ENCODE measurements at regions not wholly inside any gene's neighbourhood (a gene's known extent, or its start where the extent isn't known, plus 50 kb on each side); places are given as distances from the start of the nearest gene placed in this dataset.
A peak's percentile ranks its signal among the peaks of the same experiment; 100 is the strongest.

DNA sequence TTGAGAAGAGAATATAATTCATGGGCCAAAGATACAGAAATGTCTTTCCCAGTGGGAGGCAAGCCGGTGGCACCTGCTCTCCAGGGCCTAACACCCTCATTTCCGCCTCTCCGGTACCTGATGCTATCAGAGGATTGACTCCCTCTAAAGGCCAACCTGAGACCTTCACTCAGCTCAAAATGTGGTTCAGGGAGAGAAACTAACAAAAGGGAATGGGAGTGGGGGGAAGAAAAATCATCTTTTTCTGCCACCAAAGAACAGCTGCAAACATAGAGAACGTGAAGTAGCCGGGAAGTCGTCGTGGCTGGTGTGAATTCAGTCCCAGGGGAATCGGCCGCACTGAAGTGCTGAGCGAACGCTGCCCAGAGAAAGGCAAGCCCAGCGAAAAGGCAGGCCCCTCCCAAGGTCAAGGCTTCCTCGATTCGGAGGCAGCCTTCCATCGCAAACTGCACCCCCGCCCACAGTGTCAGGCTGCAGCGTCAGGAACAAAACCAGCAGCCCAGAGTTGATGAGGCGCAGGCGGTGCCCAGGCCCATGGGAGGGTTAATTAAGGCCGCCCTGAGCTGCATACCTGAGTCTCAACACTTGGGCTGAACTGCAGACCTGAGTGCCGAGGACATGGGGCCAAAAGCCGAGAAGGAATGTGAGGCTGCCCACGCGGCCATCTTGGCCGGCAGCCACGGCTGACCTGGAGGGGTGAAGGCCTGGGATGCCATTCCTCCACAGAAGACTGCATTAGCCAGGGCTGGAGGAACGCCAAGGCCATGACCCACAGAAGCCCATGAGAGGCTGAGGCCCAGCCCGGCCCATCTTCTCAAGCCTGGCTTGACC lies 160.2 kb downstream of the PSMG1 start:
- no peak for DNase-seq

DNA sequence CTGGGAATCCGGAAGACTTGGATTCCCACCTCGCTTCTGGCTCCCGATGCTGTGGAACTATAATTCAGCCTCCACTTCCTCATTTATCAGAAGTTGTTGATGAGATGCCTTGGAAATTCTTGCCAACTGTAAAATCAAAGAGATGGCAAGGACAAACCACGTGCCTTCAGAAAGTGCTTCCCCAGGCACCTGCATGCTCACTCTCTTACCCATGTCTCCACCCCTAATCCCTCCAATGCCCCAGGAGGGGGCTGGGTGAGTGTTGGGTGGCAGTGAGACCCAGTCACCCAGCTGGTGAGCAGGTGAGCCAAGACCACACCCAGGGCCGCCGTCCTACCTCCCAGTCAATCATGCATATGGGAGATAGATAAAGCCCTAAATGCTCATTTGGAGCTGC lies 160.8 kb downstream of the PSMG1 start:
- no peak for DNase-seq

DNA sequence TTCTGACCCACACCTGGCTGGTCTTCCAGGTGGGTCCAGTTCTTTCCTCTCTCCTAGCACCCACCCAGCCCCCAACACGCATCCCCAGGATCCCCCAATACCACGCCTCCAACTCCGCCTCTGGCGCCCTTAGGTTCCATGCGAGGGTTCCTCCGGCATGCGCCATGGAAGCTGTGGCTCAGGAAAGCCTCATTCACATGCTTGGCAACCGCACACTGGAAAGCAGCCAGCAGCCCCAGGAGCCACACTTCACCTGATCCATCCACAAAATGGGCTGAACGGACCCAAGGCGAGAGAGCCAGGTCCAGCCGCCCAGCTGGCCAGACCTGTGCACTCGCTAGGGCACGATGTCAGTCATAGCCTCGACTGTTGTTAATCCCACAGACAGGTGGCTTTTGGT lies 161.2 kb downstream of the PSMG1 start:
- no peak for DNase-seq

DNA sequence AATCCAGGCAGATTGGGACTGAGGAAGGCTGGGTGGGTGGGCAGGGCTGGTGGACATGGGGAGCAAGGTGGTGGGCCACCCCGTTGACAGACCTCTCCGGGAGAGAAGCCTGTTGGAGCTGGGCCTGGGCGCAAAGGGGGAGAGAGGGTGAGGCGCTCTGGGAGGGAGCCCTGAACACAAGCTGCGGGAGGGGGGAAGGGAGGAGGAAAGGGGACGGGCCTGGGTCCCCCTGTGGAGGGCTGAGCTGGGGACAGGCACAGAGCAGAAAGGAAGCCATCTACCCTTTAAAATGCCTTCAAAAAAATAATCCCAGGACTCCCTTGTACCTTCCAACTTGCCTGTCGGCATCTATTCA lies 161.8 kb downstream of the PSMG1 start:
- DNase-seq: no peak

DNA sequence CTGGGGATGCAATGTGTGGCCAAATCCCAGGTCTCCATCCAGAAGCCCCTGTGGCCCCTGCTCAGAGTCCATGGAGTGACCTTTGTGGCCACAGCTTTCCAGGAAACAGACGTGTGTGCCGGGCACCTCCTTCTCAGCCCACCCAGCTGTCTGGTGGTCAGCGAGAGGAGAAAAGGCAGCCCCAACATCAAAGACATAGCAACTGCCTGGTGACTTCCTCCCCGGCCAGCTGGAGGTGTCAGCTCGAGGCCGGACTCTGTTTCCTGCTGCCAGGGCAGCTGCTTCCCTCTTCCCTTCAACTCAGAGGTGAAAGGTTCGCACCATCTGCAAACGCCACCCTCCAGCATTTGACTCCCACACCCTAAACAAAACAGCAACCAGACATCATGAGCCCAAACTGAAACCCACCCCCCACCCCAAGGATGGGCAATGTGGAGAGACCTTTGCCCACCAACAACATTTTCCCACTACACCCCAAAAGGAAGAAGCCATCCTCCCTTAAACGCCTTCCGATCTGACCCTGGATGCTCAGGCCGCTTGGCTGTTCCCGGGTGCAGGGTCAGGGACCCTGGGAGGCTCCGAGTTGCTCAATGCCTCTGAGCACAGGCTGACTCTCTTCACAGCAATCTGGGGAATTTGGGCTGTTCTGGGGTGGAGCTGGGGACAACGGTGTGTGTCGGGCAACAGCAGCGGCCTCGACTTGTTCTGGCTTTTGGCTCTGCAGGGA lies 162.3 kb downstream of the PSMG1 start:
- DNase-seq: peak; percentile 74

DNA sequence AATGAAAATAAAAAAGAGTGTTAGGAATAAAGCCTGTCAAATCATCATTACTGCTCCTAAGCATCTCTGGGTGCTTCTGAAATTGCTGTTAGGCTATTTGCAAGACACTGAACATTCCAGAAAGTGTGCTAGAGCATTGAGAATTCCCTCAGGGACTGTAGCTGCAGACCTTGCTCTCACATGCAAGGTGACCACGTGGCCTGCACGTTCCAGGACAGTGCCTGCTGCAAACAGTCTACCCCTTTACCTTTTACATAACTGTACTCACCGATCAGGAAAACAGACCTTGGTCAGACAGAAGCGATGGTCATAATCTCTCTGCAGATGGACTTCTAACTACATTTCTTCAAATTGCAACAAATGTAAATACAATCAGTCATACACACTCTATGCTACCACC lies 164.5 kb downstream of the PSMG1 start:
- no peak for DNase-seq

DNA sequence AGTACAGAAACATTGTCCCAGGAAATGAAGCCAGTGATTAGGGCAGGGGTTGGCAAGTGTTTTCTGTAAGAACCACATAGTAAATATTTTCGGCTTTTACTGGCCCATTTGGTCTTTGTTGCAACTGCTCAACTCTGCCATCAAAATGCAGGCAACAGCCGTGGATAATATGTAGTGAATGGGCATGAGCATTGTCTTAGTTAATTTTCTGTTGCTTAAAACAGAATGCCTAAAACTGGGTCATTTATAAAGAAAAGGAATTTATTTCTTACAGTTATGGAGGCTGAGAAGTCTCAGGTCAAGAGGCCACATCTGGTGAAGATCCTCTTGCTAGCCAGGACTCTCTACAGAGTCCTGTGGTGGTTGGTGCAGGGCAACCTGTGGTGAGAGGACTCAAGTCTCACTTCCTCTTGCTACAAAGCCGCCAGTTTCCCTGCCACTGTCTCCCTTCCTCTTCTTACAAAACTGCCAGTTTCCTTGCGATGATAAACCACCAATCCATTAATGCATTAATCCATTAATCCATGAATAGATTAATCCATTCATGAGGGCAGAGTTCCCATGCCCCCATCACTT lies 166.4 kb downstream of the PSMG1 start:
- DNase-seq: no peak

DNA sequence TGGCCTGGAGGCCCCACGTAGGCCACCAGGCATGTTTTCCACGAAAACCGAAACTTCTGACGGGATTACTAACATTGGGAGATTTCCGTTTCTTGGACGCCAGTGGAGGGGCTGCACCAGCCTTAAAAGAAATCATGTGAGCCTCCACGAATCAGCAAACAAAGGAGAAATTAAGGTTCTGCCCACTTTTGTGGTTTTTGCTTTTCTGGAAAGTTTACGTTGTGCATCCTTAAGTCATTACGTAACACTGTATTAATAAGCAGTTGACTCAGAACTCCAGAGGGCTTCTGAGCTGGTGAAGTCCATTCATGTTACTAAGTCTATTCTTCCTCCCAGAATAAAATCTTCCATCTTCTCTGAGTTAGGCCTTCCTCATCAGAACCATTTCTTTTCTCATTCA lies 168.5 kb downstream of the PSMG1 start:
- DNase-seq: peak; percentile 96

DNA sequence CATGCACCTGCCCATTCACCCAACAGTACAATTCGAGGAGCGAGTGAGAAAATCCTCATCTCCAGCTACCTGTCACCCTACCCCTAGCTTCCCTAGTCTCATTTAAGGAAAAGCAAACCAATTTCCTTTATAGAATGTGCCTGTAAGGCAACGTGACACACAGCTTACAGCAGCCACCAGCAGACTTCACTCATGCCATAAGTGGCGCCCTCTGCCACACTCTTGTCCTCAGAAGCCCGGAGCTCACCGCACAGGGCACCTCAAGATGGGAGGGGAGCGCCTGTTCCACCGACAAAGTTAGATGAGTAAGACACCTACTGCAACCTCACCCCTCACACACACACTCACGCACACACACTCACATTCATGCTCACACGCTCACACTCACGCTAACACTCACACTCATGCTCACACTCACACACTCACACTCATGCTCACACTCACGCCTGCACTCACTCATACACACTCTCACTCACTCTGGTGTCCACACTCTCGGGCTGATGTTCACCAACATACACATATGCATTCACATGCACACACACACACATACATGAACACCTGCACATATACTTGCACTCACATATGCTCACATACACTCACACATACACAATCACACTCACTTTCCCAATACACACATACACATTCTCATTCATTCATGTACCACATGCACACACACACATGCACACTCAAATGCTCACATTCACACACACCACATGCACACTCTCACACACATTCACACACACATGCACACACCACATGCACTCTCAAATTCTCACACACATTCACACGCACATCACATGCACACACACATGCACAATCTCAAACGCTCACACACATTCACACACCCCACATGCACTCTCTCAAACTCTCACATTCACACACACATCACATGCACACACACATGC lies 170.7 kb downstream of the PSMG1 start:
- no peak for DNase-seq

DNA sequence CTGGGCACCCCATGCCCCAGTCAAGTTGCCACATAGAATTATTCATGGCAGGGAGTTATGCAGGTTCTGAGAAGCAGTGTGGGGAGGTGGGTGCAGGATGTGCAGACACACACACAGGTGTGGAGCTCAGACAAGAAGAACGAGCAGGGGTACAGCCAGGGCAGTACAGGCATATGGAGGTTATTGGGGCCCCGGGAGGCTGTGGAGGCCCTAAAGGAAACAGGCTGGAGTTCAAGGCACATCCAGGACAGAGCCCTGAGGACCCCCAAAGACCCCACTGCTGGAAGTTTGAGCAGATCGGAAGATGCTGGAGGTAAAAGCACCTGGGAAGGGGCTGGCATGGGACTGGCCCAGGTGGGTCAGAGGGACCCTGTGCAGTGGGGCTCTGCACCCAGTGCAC lies 171.3 kb downstream of the PSMG1 start:
- DNase-seq: no peak

DNA sequence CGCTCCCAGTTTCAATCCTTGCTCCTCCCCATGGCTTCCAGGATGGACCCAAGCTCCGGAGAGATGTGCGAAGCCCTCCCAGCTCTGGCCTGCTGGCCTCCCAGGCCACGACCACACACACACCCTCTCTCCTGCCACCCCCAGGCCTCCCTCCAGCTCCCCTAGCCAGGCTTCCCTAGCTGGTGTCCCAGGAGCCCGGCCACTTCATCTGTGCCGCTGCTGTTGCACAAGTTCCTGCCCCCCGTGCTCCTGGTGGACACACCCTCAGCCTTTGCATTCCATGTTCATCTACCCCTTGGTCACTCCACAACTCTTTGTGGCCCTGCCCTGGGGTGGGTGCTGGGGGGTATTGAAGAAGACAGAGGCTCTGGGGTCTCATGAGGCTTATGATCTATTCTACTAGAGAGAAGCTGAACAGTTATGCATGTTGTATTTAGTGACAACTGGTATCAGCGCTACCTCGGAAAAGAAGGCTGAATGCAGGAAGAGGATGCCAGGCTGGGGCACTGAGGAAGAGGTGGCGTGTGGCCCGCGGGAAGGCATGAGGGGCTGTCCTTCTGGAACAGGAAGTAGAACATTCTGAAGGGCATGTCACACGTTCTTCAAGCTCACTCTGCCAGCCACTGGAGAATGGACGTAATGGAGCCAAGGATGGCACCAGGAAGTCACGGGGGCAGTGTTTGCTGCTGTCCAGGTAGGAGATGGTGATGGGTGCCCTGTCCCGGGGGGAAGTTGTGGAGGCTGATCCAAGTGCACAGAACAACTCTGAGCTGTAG lies 172.4 kb downstream of the PSMG1 start:
- no peak for DNase-seq

DNA sequence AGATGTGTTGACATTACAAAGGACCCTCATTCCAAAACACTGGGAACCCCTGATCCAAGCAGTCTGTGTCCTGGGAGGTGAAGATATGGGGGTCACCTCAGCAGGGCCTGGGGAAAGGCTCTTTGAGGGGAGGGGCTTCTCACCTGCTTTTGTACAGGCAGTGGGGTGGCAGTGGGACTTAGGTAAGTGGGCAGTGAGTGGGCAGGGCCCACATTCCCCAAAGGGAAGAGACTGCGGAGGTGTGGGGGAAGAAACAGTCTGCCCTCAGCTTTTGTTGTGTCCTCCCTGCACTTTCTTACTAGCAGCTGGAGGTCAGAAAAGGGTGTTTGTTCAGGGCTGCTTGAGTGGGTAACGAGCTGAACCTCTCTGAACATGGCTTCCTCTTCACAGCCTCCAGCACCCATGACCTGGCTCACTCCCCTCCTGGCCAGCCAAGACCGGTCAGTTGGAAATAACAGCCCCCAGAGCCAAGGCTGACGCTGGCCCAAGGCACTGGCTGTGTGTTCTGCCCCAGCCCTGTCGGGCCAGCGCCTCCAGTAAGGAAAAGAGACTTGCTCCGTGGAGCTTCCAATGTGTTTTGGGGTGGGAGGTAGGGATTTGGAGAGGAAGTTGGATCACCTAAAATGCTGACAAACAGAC lies 173.5 kb downstream of the PSMG1 start:
- no peak for DNase-seq

DNA sequence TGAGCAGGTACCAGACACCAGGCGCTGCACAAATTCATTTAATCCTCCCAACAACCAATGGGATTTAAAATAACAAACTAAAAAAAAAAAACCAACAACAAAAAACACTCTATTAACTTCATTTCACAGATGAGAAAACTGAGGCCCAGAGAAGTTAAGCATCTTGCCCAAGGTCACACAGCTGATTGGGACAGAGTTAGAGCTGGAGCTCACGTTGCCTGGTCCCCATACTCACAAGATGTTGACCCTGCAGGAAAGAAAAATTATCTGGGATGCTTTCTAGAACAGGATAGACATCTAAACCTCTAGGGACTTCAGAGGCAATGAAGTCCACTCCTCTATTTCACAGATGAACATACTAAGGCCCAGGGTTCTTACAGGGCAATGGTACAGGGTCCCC lies 175.3 kb downstream of the PSMG1 start:
- no peak for DNase-seq

DNA sequence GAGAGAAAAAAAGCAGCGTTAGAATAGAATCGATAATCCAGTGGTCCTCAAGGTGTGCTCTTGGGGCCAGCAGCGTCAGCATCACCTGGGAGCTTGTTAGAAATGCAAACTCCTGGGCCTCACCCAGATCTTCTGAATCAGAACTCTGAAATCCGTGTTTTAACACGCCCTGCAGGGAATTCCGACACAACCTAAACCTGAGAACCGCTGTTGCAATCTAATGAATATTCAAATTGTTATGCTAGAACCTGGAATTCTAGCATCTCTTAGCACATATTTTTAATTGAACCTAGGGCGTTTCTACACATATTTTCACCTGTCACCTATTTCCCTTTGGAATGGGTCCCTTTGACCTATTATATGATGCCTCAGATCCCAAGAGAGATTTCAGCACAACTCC lies 175.7 kb downstream of the PSMG1 start:
- DNase-seq: no peak

DNA sequence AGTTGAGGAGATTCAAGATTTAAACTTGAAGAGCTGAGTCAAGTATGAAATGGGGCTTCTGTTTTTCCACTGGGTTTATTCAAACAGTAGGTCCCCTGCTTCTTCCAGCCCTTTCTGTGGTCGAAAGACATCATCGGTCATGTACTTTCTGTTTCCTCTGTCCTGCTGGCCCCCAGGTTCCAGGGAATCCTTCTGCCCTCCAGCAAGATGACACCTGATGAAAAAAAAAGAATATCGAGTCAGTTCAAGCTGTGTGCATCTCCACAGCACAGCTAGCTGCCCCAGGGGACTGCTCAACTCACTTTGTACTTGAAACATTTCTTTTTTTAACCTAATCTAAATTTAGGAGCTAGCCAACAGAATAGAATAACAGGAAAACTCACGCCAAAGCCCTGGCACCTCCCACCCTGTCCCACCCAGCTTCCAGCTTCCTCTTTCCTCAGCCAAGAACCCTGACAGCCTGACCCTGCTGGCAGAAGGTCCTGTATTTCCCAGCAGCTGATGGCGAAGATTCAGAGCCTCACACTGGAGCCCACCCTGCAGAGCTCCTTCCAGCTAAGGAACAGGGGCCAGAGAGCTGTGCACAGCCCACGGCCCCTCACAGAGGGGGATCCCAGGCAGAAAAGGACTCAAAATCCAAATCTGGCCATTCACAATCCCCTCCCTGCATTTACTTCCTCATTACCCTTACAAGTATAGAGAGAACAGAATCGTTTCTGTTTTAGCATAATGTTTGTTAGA lies 176.5 kb downstream of the PSMG1 start:
- DNase-seq: no peak

DNA sequence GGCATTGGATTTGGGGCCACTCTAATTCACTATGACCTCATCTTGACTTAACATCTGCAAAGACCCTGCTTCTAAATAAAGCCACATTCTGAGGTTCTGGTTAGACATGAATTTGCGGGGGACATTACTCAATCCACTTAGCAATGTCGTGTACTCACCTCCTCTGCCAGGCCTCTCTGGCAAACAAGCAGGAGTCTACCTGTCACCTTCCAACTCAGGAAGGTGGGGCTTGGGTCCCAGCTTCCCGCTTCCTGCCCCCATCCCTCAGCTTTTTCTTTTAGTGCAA lies 177.8 kb downstream of the PSMG1 start:
- no peak for DNase-seq

DNA sequence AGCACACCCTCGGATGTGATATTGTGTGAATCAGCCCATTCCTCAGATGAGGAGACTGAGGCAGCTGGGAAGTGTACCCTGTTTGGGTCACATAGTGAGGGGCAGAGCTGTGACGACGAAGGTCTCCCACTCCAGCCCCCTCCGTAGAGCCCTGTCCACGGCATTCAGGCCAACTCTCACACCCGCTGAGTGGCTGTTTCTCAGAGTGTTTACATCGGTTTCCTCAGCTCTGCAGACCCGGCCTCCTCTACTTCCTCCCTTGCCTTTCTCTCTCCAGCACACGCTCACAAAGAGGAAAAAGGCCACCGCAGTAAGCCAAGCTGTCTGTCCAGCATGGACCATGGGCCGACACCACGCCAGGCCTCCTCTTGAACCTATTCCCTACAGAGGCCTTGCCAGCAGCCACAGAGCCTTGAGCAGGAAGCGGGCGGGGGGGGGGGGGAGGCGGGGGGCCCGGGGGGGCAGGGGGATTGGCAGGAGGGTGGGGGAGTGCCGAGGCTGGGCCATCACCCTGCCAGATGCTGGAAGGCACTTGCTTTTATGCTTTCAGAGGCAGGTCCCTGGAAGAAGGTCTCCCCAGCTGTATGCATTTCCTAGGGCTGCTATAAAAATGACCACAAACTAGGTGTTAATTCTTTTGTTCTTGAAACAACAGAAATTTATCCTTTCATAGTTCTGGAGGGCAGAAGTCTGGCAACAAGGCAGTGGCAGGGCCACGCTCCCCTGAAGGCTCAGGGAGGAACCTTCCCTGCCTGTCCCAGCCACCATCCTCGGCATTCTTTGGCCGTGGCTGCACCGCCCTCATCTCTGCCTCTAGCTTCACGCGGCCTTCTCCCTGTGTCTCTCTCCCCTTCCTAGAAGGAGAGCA lies 178.4 kb downstream of the PSMG1 start:
- peak; percentile 37 for DNase-seq

DNA sequence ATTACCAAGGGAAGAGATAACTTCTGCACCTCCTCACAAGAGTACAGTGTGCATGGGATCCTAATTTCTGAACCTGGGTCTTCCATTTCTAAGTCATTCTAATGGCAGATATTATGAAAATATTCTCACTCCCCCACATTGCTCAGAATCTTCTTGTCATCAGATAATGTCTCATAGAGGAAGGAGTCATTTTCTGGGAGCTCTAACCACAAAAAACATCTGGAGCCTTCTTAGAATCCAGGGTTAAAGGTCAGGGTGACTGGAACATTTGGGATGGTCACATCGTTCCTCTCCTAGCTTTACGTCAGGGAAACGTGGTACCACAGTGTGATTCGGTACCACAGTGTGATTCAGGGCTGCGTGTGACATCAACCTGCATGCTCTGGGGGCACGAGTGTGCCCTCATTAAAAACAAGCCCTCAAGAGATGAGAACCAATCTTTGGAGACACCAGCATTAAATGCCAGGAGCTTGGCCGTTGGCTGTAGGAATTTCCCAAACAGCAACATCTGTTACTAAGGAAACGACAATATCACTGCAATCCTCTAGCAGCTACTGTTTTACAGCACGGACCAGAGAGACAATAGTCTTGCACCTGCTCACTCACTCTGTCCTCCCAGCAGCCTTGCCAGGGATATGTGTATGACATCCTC lies 179.1 kb downstream of the PSMG1 start:
- DNase-seq: peak; percentile 41

DNA sequence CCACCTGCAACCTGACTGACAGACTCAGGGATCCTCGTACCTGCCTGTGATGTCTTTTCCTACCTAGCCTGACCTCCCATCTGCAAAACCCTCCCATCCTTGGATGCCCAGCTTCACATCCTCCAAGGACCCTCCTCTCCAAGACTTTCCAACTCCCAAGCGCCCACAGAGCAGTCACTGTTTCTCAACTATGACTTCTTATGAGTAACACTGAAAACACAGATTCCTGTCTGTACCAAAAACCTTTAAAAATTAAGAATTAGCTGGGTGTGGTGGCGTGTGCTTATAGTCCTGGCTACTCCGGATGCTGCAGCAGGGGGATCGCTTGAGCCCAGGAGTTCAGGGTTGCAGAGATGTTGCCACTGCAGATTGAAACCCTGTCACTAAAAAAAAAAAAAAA lies 181.9 kb downstream of the PSMG1 start:
- no peak for DNase-seq

DNA sequence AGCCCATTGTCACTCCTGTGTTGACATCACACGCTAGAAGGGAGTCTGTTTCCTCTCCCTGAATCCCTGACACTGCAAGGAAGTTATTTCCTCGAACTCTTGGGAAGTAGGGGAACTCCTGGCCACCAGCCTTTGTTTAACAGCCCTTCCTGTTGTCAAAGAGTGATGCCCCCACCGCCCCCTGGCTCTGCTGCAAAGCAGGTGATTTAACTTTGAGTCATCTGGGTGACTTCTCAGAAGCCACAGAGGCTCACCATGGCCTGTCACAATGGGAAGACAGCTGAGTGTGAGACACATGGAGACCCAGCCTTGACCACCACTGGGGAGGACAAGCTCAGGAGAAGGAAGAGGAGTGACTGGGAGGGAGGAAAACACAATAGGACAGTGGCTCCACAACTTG lies 182.8 kb downstream of the PSMG1 start:
- DNase-seq: no peak
